RWPE1 (cell line): ENCODE measurements at regions not wholly inside any gene's neighbourhood (a gene's known extent, or its start where the extent isn't known, plus 50 kb on each side); places are given as distances from the start of the nearest gene placed in this dataset.

Source experiments
- CTCF ChIA-PET: fragments of 350-600 bp; sonication (Branson Sonifier 250); formaldehyde crosslinking; extraction: SDS; loops from one replicate; lab custom pipeline; 2021; lab: Yijun Ruan, JAX
- POLR2A ChIA-PET: fragments of 400-600 bp; formaldehyde crosslinking; extraction: SDS; loops from one replicate; lab custom pipeline; 2020; ENCODE audit warnings: antibody characterized with exemption; ENCODE audit not compliant: low non-redundant PET; lab: Yijun Ruan, JAX
- DNase-seq: peaks from one replicate; pipeline ENCODE4 v3.0.0; 2012; ENCODE audit warnings: low spot score
- H3K27ac ChIP-seq: fragments of 450-650 bp; 2 replicates; pipeline ENCODE4 v1.5.1; 2017
- CTCF ChIP-seq: fragments of 450-650 bp; conservative IDR thresholded peaks from 2 replicates; pipeline ENCODE4 v1.5.1; 2017; ENCODE audit warnings: low read depth, mild to moderate bottlenecking

- DNase-seq, result no peak
- ChIA-PET CTCF (no interaction called here), POLR2A (no interaction called here)
- no peak for TF ChIP-seq CTCF
- no peak overlapping the region for H3K27ac ChIP-seq
Observed at GRCh38 chrX:131725001-131725654, 181.3 kb downstream of the OR13H1 start.

- TF ChIP-seq CTCF, result no peak
- ChIA-PET POLR2A (no interaction called here), CTCF (no interaction called here)
- DNase-seq, result no peak
- no peak overlapping the region for H3K27ac ChIP-seq
Observed at GRCh38 chrX:131727778-131728177, 183.9 kb downstream of the OR13H1 start.

GRCh38 chrX:131728295-131729145, 184.6 kb downstream of the OR13H1 start:
- CTCF ChIA-PET, result no interaction called here
- TF ChIP-seq CTCF, result no peak
- no peak overlapping the region for H3K27ac ChIP-seq
- no peak for DNase-seq
- POLR2A ChIA-PET, result no interaction called here

GRCh38 chrX:131729295-131729694, 185.4 kb downstream of the OR13H1 start:
- ChIA-PET POLR2A (no interaction called here), CTCF (no interaction called here)
- no peak for TF ChIP-seq CTCF
- no peak for DNase-seq
- H3K27ac ChIP-seq, result no peak overlapping the region

GRCh38 chrX:131734621-131735020, 190.7 kb downstream of the OR13H1 start:
- DNase-seq, result no peak
- CTCF ChIA-PET, result no interaction called here
- POLR2A ChIA-PET, result no interaction called here
- no peak overlapping the region for H3K27ac ChIP-seq
- TF ChIP-seq CTCF, result no peak

DNA sequence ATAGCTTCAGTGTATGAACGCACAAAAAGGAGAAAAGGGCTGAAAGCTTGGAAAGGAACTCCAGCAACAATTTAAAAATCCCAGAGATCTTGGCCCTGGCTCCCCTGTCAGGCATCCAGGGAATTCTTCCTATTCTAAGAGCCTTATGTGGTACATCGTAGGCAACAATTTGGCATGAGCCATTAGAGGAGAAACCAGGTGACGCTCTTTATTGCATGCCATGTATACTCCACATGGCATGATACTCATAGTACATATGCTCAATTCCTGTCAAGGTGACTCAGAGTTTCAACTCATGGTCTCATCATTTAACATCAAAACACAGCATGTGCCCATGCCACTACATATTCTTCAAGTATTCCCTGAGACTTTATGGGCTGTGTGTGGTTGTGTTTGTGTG, 191.3 kb downstream of the OR13H1 start:
- ChIA-PET CTCF (no interaction called here), POLR2A (no interaction called here)
- DNase-seq, result no peak
- TF ChIP-seq CTCF, result no peak
- no peak overlapping the region for H3K27ac ChIP-seq
